Ascending aorta (tissue), 2 donors: ENCODE measurements at regions not wholly inside any gene's neighbourhood (a gene's known extent, or its start where the extent isn't known, plus 50 kb on each side); places are given as distances from the start of the nearest gene placed in this dataset.
A peak's percentile ranks its signal among the peaks of the same experiment; 100 is the strongest.

Experiments used
- DNase-seq, 2 donors: peaks; one replicate each; pipeline ENCODE4 v3.0.0-alpha.2; 2019; ENCODE audit warnings: low spot score in 2 of 2
- H3K27ac ChIP-seq, 2 donors: fragments of 200-600 bp; sonication (generic); one replicate each; pipeline ENCODE4 v1.5.1; 2016 to 2017; ENCODE audit warnings: mild to moderate bottlenecking in 1 of 2
- H3K27me3 ChIP-seq: fragments of 200-600 bp; sonication (generic); one replicate; pipeline ENCODE4 v1.5.1; 2017
- H3K36me3 ChIP-seq, 2 donors: fragments of 200-600 bp; sonication (generic); one replicate each; pipeline ENCODE4 v1.5.1; 2016
- H3K4me1 ChIP-seq, 2 donors: fragments of 200-600 bp; sonication (generic); one replicate each; pipeline ENCODE4 v1.5.1; 2016 to 2017; ENCODE audit warnings: mild to moderate bottlenecking in 1 of 2
- H3K4me3 ChIP-seq, 2 donors: fragments of 200-600 bp; sonication (generic); one replicate each; pipeline ENCODE4 v1.5.1; 2016 to 2017; ENCODE audit warnings: mild to moderate bottlenecking in 1 of 2
- H3K9me3 ChIP-seq, 2 donors: fragments of 200-600 bp; sonication (generic); one replicate each; pipeline ENCODE4 v1.5.1; 2016
- CTCF ChIP-seq, 3 experiments: fragments of 200-600 bp in 2 of 3; fragments of 450-650 bp in 1 of 3; sonication (generic) in 2 of 3; IDR thresholded peaks; one replicate each; pipeline ENCODE4 v1.5.1; 2016 to 2019; ENCODE audit warnings: antibody characterized with exemption in 3 of 3, mild to moderate bottlenecking in 1 of 3, moderate library complexity in 1 of 3
- intact Hi-C: fragments of 100-400 bp; cut with DNase I; formaldehyde crosslinking; loops from one replicate; pipeline ENCODE4 v1.15.1; 2023

- peaks cover 2 to 12% of the 10 kb centered on the region in 2 donors for H3K4me1 ChIP-seq
- TF ChIP-seq CTCF (IDR thresholded peaks at IDR 0.05) = no peak
- H3K27ac ChIP-seq = no peak overlapping the region
- H3K9me3 ChIP-seq = no peaks in the 10 kb centered on the region
- H3K36me3 ChIP-seq = no peaks in the 10 kb centered on the region
- DNase-seq = no peak
- intact Hi-C loops = loop anchor here (5.0 to 10.0 kb wide), 4 partner anchors 180 to 1198 kb away; partner anchors contain the start of gene ULK4
- no peak overlapping the region for H3K4me3 ChIP-seq
- H3K27me3 ChIP-seq = no peaks in the 10 kb centered on the region
These were observed 240.0 kb downstream of the ZNF621 start for GRCh38 chr3:40764747-40765146.

GRCh38 chr3:40765884-40766283 lies 241.1 kb downstream of the ZNF621 start:
- TF ChIP-seq CTCF (IDR thresholded peaks at IDR 0.05) = no peak
- Histone ChIP-seq H3K9me3 (no peaks in the 10 kb centered on the region), H3K4me3 (peak overlapping the region in 1 of 2 donors; percentile 31), H3K36me3 (no peaks in the 10 kb centered on the region), H3K4me1 (peaks cover 2 to 19% of the 10 kb centered on the region in 2 donors), H3K27ac (peak overlapping the region; percentile 15 to 21), H3K27me3 (no peaks in the 10 kb centered on the region)
- DNase-seq = peak in 1 of 2 donors; percentile 71
- intact Hi-C loops = loop anchor here (2.0 to 10.0 kb wide), 5 partner anchors 111 to 1196 kb away; partner anchors contain the start of gene ULK4

- no peak for DNase-seq
- no peaks in the 10 kb centered on the region for H3K36me3 ChIP-seq
- no peaks in the 10 kb centered on the region for H3K9me3 ChIP-seq
- H3K4me1 ChIP-seq = peaks cover 2 to 24% of the 10 kb centered on the region in 2 donors
- TF ChIP-seq CTCF (IDR thresholded peaks at IDR 0.05) = no peak
- no peaks in the 10 kb centered on the region for H3K27me3 ChIP-seq
- intact Hi-C loops = loop anchor here (2.0 to 10.0 kb wide), 5 partner anchors 110 to 1196 kb away; partner anchors contain the start of gene ULK4
- H3K27ac ChIP-seq = no peak overlapping the region
- peak overlapping the region in 1 of 2 donors; percentile 31 for H3K4me3 ChIP-seq
These were observed 241.6 kb downstream of the ZNF621 start for GRCh38 chr3:40766396-40766795.

DNA sequence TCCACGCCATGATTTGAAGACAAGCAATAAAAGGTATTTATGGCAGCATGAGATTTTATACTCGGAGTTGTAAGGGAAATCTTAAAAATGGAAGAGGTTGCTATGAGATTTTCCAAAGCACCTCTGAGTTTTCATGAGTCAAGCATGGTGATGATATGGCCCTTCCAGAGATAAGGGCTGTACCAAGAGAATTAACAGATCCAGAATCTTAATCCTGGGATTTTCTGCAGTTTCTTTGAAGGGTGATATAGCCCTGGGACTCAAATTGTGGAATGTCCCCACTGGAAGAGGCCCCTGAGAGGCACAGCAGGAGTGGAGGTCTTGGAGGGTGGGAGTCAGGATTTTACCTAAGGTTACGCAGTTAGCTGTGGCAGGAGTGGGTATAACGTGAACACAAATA lies 243.3 kb downstream of the ZNF621 start:
- Histone ChIP-seq H3K27ac (no peak overlapping the region), H3K4me1 (peaks cover 2 to 26% of the 10 kb centered on the region in 2 donors), H3K36me3 (no peaks in the 10 kb centered on the region), H3K4me3 (no peak overlapping the region), H3K27me3 (no peaks in the 10 kb centered on the region), H3K9me3 (no peaks in the 10 kb centered on the region)
- no peak for TF ChIP-seq CTCF (IDR thresholded peaks at IDR 0.05)
- no peak for DNase-seq
- intact Hi-C loops = loop anchor here (5.0 to 10.0 kb wide), 4 partner anchors 183 to 1194 kb away; partner anchors contain the start of gene ULK4

DNA sequence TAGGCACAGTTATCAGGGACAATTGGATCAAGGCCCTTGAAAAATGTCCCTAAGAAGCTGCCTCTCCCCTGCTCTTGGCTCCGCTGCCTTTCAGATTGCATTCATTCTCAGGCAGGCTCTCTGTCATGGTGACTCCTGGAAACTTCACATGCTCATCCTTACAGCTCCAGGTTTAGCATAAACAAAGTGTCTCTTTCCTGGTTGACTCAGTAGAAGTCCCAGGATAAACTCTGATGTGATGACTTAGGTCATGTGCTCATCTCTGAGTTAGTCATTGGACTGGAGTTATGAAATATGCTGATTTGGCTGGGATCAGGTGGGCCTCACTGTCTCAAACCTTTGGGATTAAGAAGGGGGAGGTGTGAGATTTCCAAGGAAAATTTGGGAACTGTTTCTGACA lies 243.8 kb downstream of the ZNF621 start:
- Histone ChIP-seq H3K9me3 (no peaks in the 10 kb centered on the region), H3K4me1 (peaks cover 2 to 26% of the 10 kb centered on the region in 2 donors), H3K27ac (no peak overlapping the region), H3K4me3 (no peak overlapping the region), H3K27me3 (no peaks in the 10 kb centered on the region), H3K36me3 (no peaks in the 10 kb centered on the region)
- no peak for TF ChIP-seq CTCF (IDR thresholded peaks at IDR 0.05)
- no peak for DNase-seq
- intact Hi-C loops = loop anchor here (5.0 to 10.0 kb wide), 4 partner anchors 184 to 1194 kb away; partner anchors contain the start of gene ULK4
